Adipocyte (in vitro differentiated cells): ENCODE measurements at regions not wholly inside any gene's neighbourhood (a gene's known extent, or its start where the extent isn't known, plus 50 kb on each side); places are given as distances from the start of the nearest gene placed in this dataset.
A peak's percentile ranks its signal among the peaks of the same experiment; 100 is the strongest.

Source experiments
- DNase-seq: peaks from one replicate; pipeline ENCODE4 v3.0.0-alpha.2; 2015; ENCODE audit warnings: low read depth
- H3K27me3 ChIP-seq: replicated peaks from 2 replicates; pipeline ENCODE4 v1.7.0; 2013; ENCODE audit warnings: mild to moderate bottlenecking, low read length, moderate library complexity; ENCODE audit not compliant: control insufficient read depth, insufficient read depth
- H3K36me3 ChIP-seq: 2 replicates; pipeline ENCODE4 v1.7.0; 2013; ENCODE audit warnings: low read length, mild to moderate bottlenecking, moderate library complexity; ENCODE audit not compliant: control insufficient read depth, insufficient read depth, severe bottlenecking
- H3K4me1 ChIP-seq: 2 replicates; pipeline ENCODE4 v1.7.0; 2013; ENCODE audit warnings: mild to moderate bottlenecking, low read length, moderate library complexity; ENCODE audit not compliant: control insufficient read depth, insufficient read depth
- H3K4me3 ChIP-seq: 2 replicates; pipeline ENCODE4 v1.7.0; 2013; ENCODE audit warnings: mild to moderate bottlenecking, low read length, moderate library complexity
- H3K9ac ChIP-seq: 2 replicates; pipeline ENCODE4 v1.7.0; 2013; ENCODE audit warnings: mild to moderate bottlenecking, low read length, moderate library complexity
- H3K9me3 ChIP-seq: 2 replicates; pipeline ENCODE4 v1.7.0; 2013; ENCODE audit warnings: mild to moderate bottlenecking, low read length, moderate library complexity; ENCODE audit not compliant: control insufficient read depth

- H3K36me3 ChIP-seq, result no peaks in the 10 kb centered on the region
- no peak overlapping the region for H3K9ac ChIP-seq
- H3K4me1 ChIP-seq, result peaks cover 8% of the 10 kb centered on the region
- H3K4me3 ChIP-seq, result peak overlapping the region; percentile 35
- H3K9me3 ChIP-seq, result no peaks in the 10 kb centered on the region
- no peaks in the 10 kb centered on the region for H3K27me3 ChIP-seq
- no peak for DNase-seq
Measured at GRCh38 chr12:98352835-98353234, 162.6 kb upstream of the TMPO start.

GRCh38 chr12:98354520-98355035 lies 160.8 kb upstream of the TMPO start:
- H3K27me3 ChIP-seq, result peaks cover 5% of the 10 kb centered on the region
- H3K4me1 ChIP-seq, result peaks cover 8% of the 10 kb centered on the region
- H3K36me3 ChIP-seq, result no peaks in the 10 kb centered on the region
- DNase-seq, result no peak
- H3K9me3 ChIP-seq, result no peaks in the 10 kb centered on the region
- H3K4me3 ChIP-seq, result no peak overlapping the region
- no peak overlapping the region for H3K9ac ChIP-seq

- H3K9me3 ChIP-seq, result no peaks in the 10 kb centered on the region
- no peaks in the 10 kb centered on the region for H3K36me3 ChIP-seq
- no peak overlapping the region for H3K4me3 ChIP-seq
- H3K27me3 ChIP-seq, result peaks cover 12% of the 10 kb centered on the region
- H3K4me1 ChIP-seq, result peaks cover 8% of the 10 kb centered on the region
- no peak overlapping the region for H3K9ac ChIP-seq
- peak; percentile 7 for DNase-seq
Measured at GRCh38 chr12:98355322-98355721, 160.1 kb upstream of the TMPO start.

- Histone ChIP-seq H3K27me3 (peaks cover 17% of the 10 kb centered on the region), H3K4me3 (no peak overlapping the region), H3K9ac (no peak overlapping the region), H3K9me3 (no peaks in the 10 kb centered on the region), H3K36me3 (no peaks in the 10 kb centered on the region), H3K4me1 (peaks cover 8% of the 10 kb centered on the region)
- no peak for DNase-seq
Measured at GRCh38 chr12:98355933-98356332, 159.5 kb upstream of the TMPO start.

- Histone ChIP-seq H3K27me3 (peaks cover 29% of the 10 kb centered on the region), H3K4me3 (no peak overlapping the region), H3K4me1 (peaks cover 1% of the 10 kb centered on the region), H3K9me3 (no peaks in the 10 kb centered on the region), H3K36me3 (no peaks in the 10 kb centered on the region), H3K9ac (no peak overlapping the region)
- no peak for DNase-seq
Measured at GRCh38 chr12:98358144-98358543, 157.2 kb upstream of the TMPO start.

- Histone ChIP-seq H3K9ac (no peak overlapping the region), H3K36me3 (no peaks in the 10 kb centered on the region), H3K4me3 (no peak overlapping the region), H3K9me3 (no peaks in the 10 kb centered on the region), H3K4me1 (no peaks in the 10 kb centered on the region), H3K27me3 (peaks cover 41% of the 10 kb centered on the region)
- no peak for DNase-seq
Measured at GRCh38 chr12:98359856-98360255, 155.5 kb upstream of the TMPO start.

GRCh38 chr12:98360401-98360800 lies 155.0 kb upstream of the TMPO start:
- DNase-seq, result no peak
- peaks cover 43% of the 10 kb centered on the region for H3K27me3 ChIP-seq
- H3K4me3 ChIP-seq, result no peak overlapping the region
- no peak overlapping the region for H3K9ac ChIP-seq
- no peaks in the 10 kb centered on the region for H3K4me1 ChIP-seq
- H3K9me3 ChIP-seq, result no peaks in the 10 kb centered on the region
- H3K36me3 ChIP-seq, result no peaks in the 10 kb centered on the region

GRCh38 chr12:98369581-98369980 lies 145.8 kb upstream of the TMPO start:
- H3K4me1 ChIP-seq, result no peaks in the 10 kb centered on the region
- no peaks in the 10 kb centered on the region for H3K36me3 ChIP-seq
- no peaks in the 10 kb centered on the region for H3K9me3 ChIP-seq
- no peak overlapping the region for H3K9ac ChIP-seq
- H3K4me3 ChIP-seq, result no peak overlapping the region
- peaks cover 13% of the 10 kb centered on the region for H3K27me3 ChIP-seq
- no peak for DNase-seq

- Histone ChIP-seq H3K27me3 (peaks cover 22% of the 10 kb centered on the region), H3K4me1 (no peaks in the 10 kb centered on the region), H3K36me3 (no peaks in the 10 kb centered on the region), H3K4me3 (no peak overlapping the region), H3K9me3 (no peaks in the 10 kb centered on the region), H3K9ac (no peak overlapping the region)
- DNase-seq, result no peak
Measured at GRCh38 chr12:98370976-98371375, 144.4 kb upstream of the TMPO start.

GRCh38 chr12:98371419-98371818 lies 144.0 kb upstream of the TMPO start:
- Histone ChIP-seq H3K4me3 (no peak overlapping the region), H3K9ac (no peak overlapping the region), H3K9me3 (no peaks in the 10 kb centered on the region), H3K27me3 (peaks cover 22% of the 10 kb centered on the region), H3K36me3 (no peaks in the 10 kb centered on the region), H3K4me1 (no peaks in the 10 kb centered on the region)
- DNase-seq, result no peak

- Histone ChIP-seq H3K9me3 (no peaks in the 10 kb centered on the region), H3K4me1 (no peaks in the 10 kb centered on the region), H3K4me3 (no peak overlapping the region), H3K36me3 (no peaks in the 10 kb centered on the region), H3K27me3 (peaks cover 22% of the 10 kb centered on the region), H3K9ac (no peak overlapping the region)
- no peak for DNase-seq
Measured at GRCh38 chr12:98372340-98373024, 142.9 kb upstream of the TMPO start.
